Lower leg skin (tissue), 4 donors: ENCODE measurements at regions not wholly inside any gene's neighbourhood (a gene's known extent, or its start where the extent isn't known, plus 50 kb on each side); places are given as distances from the start of the nearest gene placed in this dataset.
"Not testable (repeated sequence)": the region's sequence is repeated elsewhere in the genome, so short reads cannot be mapped to it uniquely, and the experiment has no call there.

Experiments
- DNase-seq, 2 donors: peaks; one replicate each; pipeline ENCODE4 v3.0.0-alpha.2; 2019; ENCODE audit warnings: low spot score in 2 of 2
- H3K4me3 ChIP-seq: fragments of 200-600 bp; sonication (generic); 2 replicates; pipeline ENCODE4 v1.5.1; 2017; ENCODE audit warnings: mild to moderate bottlenecking, low read depth; ENCODE audit not compliant: poor library complexity, severe bottlenecking
- CTCF ChIP-seq, 3 donors: fragments of 450-650 bp; IDR thresholded peaks; one replicate each; pipeline ENCODE4 v1.5.1; 2016; ENCODE audit warnings: antibody characterized with exemption in 3 of 3, mild to moderate bottlenecking in 3 of 3, moderate library complexity in 2 of 3
- POLR2A ChIP-seq, 2 donors: fragments of 450-650 bp; IDR thresholded peaks; one replicate each; pipeline ENCODE4 v1.6.1; 2016 to 2017; ENCODE audit warnings: antibody characterized with exemption in 2 of 2, mild to moderate bottlenecking in 1 of 2, moderate library complexity in 1 of 2
- WGBS, 2 donors: methylation state at CpG; one replicate each; pipeline ENCODE4 v1.1.5; 2018; 5-methylcytosine and 5-hydroxymethylcytosine counted together
- intact Hi-C: fragments of 100-400 bp; cut with DNase I; formaldehyde crosslinking; loops from one replicate; pipeline ENCODE4 v1.15.0; 2023; ENCODE audit warnings: low total_unique reads

GRCh38 chr1:30445449-30445848 lies 277.9 kb downstream of the MATN1 start:
- DNase-seq, result peak; percentile 4 to 39
- 67 to 85% methylated on average over 10 of the region's 10 CpGs for WGBS, 2 donors
- no peak overlapping the region for H3K4me3 ChIP-seq
- TF ChIP-seq POLR2A (IDR thresholded peaks at IDR 0.05) (no peak), CTCF (IDR thresholded peaks at IDR 0.05) (no peak)
- intact Hi-C loops, result no loop called here

GRCh38 chr1:30444850-30445249 lies 278.5 kb downstream of the MATN1 start:
- intact Hi-C loops, result no loop called here
- no peak for TF ChIP-seq POLR2A (IDR thresholded peaks at IDR 0.05)
- TF ChIP-seq CTCF (IDR thresholded peaks at IDR 0.05), result no peak

GRCh38 chr1:30444401-30444800 lies 279.0 kb downstream of the MATN1 start:
- 74 to 92% methylated on average over 1 of the region's 1 CpG for WGBS, 2 donors
- intact Hi-C loops, result no loop called here
- H3K4me3 ChIP-seq, result no peak overlapping the region
- no peak for DNase-seq
- no peak for TF ChIP-seq CTCF (IDR thresholded peaks at IDR 0.05)
- no peak for TF ChIP-seq POLR2A (IDR thresholded peaks at IDR 0.05)

More at GRCh38 chr1:30444850-30445249, 278.5 kb downstream of the MATN1 start:
- H3K4me3 ChIP-seq, result no peak overlapping the region
- DNase-seq, result peak in 1 of 2 donors; percentile 20
- WGBS, 2 donors, result 43 to 46% methylated on average over 2 of the region's 2 CpGs

- 77 to 83% methylated on average over 9 of the region's 9 CpGs for WGBS, 2 donors
- intact Hi-C loops, H3K4me3 ChIP-seq: not testable (repeated sequence)
- peak in 1 of 2 donors; percentile 21 for DNase-seq
These were observed 285.1 kb downstream of the MATN1 start for GRCh38 chr1:30438274-30438673.

GRCh38 chr1:30437059-30437576 lies 286.3 kb downstream of the MATN1 start:
- intact Hi-C loops, result no loop called here
- TF ChIP-seq CTCF (IDR thresholded peaks at IDR 0.05) (no peak), POLR2A (IDR thresholded peaks at IDR 0.05) (no peak)
- H3K4me3 ChIP-seq, result no peak overlapping the region
- DNase-seq, result peak in 1 of 2 donors; percentile 28
- 85 to 86% methylated on average over 5 of the region's 5 CpGs for WGBS, 2 donors

GRCh38 chr1:30427545-30427944 lies 295.8 kb downstream of the MATN1 start:
- no peak for DNase-seq

More at GRCh38 chr1:30427545-30427944, 295.8 kb downstream of the MATN1 start:
- intact Hi-C loops, result no loop called here
- H3K4me3 ChIP-seq, result no peak overlapping the region
- TF ChIP-seq CTCF (IDR thresholded peaks at IDR 0.05) (no peak), POLR2A (IDR thresholded peaks at IDR 0.05) (no peak)
- 55 to 56% methylated on average over 2 of the region's 2 CpGs for WGBS, 2 donors
